ENCODE measurements at regions not wholly inside any gene's neighbourhood (a gene's known extent, or its start where the extent isn't known, plus 50 kb on each side); places are given as distances from the start of the nearest gene placed in this dataset.

- TF ChIP-seq TAF1 (CRISPR knock-in tag; IDR thresholded peaks at IDR 0.05) (no peak), ZNF7 (CRISPR knock-in tag; IDR thresholded peaks at IDR 0.05) (no peak), GPN1 (CRISPR knock-in tag; IDR thresholded peaks at IDR 0.05; ENCODE audit: borderline replicate concordance) (no peak), EZH2 (conservative IDR thresholded peaks at IDR 0.05; ENCODE audit: low read depth, low read length) (no peak), NFIB (CRISPR knock-in tag; IDR thresholded peaks at IDR 0.05; ENCODE audit: borderline replicate concordance) (no peak)
- TF ChIP-seq, protein P1, sequence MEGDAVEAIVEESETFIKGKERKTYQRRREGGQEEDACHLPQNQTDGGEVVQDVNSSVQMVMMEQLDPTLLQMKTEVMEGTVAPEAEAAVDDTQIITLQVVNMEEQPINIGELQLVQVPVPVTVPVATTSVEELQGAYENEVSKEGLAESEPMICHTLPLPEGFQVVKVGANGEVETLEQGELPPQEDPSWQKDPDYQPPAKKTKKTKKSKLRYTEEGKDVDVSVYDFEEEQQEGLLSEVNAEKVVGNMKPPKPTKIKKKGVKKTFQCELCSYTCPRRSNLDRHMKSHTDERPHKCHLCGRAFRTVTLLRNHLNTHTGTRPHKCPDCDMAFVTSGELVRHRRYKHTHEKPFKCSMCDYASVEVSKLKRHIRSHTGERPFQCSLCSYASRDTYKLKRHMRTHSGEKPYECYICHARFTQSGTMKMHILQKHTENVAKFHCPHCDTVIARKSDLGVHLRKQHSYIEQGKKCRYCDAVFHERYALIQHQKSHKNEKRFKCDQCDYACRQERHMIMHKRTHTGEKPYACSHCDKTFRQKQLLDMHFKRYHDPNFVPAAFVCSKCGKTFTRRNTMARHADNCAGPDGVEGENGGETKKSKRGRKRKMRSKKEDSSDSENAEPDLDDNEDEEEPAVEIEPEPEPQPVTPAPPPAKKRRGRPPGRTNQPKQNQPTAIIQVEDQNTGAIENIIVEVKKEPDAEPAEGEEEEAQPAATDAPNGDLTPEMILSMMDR (CRISPR knock-in tag; IDR thresholded peaks at IDR 0.05), result no peak
Observed at GRCh38 chr16:65919986-65920376, 446.5 kb upstream of the CDH5 start.
